ENCODE measurements at regions not wholly inside any gene's neighbourhood (a gene's known extent, or its start where the extent isn't known, plus 50 kb on each side); places are given as distances from the start of the nearest gene placed in this dataset.

DNA sequence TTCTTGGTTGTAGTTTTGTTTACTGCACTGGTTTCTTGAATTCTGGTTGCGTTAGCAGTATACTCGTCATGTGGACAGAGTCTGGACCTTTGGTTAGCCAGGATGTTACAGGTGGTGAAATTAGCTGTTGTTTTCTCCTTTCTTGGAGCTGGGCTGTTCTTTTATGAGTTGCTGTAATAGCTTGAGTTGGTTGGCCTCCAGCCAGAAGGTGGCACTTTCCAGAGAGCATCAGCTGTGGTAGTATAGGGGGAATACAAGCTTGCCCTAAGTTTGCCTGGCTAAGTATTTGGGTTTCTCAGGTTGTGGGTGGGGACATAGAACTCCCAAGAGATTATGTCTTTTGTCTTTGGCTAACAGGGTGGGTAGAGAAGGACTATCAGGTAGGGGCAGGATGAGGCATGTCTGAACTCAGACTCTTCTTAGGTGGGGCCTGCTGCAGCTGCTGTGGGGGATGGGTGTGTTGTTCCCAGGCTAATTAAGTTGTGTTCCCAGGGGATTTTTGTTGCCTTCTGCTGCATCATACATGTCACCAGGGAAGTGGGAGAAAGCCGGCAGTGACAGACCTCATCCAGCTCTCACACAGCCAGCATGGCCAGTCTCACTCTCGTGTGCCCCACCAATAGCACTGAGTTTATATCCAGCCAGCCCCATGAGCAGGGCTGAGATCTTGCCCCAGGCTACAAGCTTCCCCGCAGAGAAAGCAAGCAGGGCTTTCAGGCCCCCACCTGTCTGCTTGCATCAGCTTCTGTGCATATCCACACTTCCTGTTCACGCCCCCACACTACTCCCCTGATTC lies 246.7 kb upstream of the TPK1 start:
- no peak for TF ChIP-seq POLR2A (IDR thresholded peaks at IDR 0.05)
- TF ChIP-seq CTCF (IDR thresholded peaks at IDR 0.05 in 8 of 11, conservative IDR thresholded peaks at IDR 0.05 in 3 of 11) = no peak
- no peak for TF ChIP-seq POLR2AphosphoS5 (IDR thresholded peaks at IDR 0.05)
